HFFc6 (cell line): ENCODE measurements at regions not wholly inside any gene's neighbourhood (a gene's known extent, or its start where the extent isn't known, plus 50 kb on each side); places are given as distances from the start of the nearest gene placed in this dataset.
"Not testable (repeated sequence)": the region's sequence is repeated elsewhere in the genome, so short reads cannot be mapped to it uniquely, and the experiment has no call there.

Source experiments
- DNase-seq: peaks from one replicate; pipeline ENCODE4 v3.0.0-alpha.2; 2018
- H3K27ac Mint-ChIP-seq: 2 replicates; pipeline ENCODE4 v1.8.0; 2020; ENCODE audit warnings: mild to moderate bottlenecking, mixed read lengths
- H3K27me3 Mint-ChIP-seq: 2 replicates; pipeline ENCODE4 v1.8.0; 2021; ENCODE audit warnings: mild to moderate bottlenecking, moderate library complexity, mixed read lengths; ENCODE audit not compliant: insufficient read depth
- H3K36me3 Mint-ChIP-seq: 2 replicates; pipeline ENCODE4 v1.8.0; 2021; ENCODE audit warnings: low read depth, mixed read lengths
- H3K4me1 Mint-ChIP-seq: 2 replicates; pipeline ENCODE4 v1.8.0; 2020; ENCODE audit warnings: low read depth, mixed read lengths
- H3K4me3 Mint-ChIP-seq: 2 replicates; pipeline ENCODE4 v1.8.0; 2020; ENCODE audit warnings: mild to moderate bottlenecking, moderate library complexity, mixed read lengths
- H3K9me3 Mint-ChIP-seq: 2 replicates; pipeline ENCODE4 v1.8.0; 2020; ENCODE audit warnings: mild to moderate bottlenecking, mixed read lengths
- CTCF ChIP-seq: fragments of 200-600 bp; sonication (generic); IDR thresholded peaks from 2 replicates; pipeline ENCODE4 v1.5.0; 2021; ENCODE audit warnings: antibody characterized with exemption, mild to moderate bottlenecking

DNA sequence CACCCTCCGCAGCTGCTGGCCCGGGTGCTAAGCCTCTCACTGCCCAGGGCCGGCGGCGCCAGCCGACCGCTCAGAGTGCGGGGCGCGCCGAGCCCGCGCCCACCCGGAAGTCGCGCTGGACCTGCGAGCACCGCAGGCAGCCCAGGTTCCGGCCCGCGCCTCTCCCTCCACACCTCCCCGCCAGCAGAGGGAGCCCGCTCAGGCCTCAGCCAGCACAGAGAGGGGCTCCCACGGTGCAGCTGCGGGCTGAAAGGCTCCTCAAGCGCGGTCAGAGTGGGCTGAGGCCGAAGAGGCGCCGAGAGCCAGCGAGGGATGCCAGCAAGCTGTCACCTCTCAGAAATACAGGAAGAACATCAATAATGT is 202.0 kb upstream of the C1QTNF3 start:
- not testable (repeated sequence) for H3K36me3 Mint-ChIP-seq, H3K27me3 Mint-ChIP-seq, H3K9me3 Mint-ChIP-seq
- DNase-seq = peak; percentile 25
- peak overlapping the region; percentile 89 for H3K27ac Mint-ChIP-seq
- H3K4me3 Mint-ChIP-seq = peak overlapping the region; percentile 87
- peaks cover 12% of the 10 kb centered on the region for H3K4me1 Mint-ChIP-seq
- peak; percentile 68 for TF ChIP-seq CTCF

GRCh38 chr5:34245813-34246212 is 202.8 kb upstream of the C1QTNF3 start:
- not testable (repeated sequence) for H3K9me3 Mint-ChIP-seq, DNase-seq, H3K27me3 Mint-ChIP-seq, H3K36me3 Mint-ChIP-seq
- Mint-ChIP-seq H3K4me3 (peak overlapping the region; percentile 87), H3K27ac (peak overlapping the region; percentile 61), H3K4me1 (peaks cover 12% of the 10 kb centered on the region)

GRCh38 chr5:34258598-34258997 is 215.6 kb upstream of the C1QTNF3 start:
- H3K4me1 Mint-ChIP-seq, DNase-seq, H3K9me3 Mint-ChIP-seq, H3K27ac Mint-ChIP-seq, H3K27me3 Mint-ChIP-seq, H3K36me3 Mint-ChIP-seq, H3K4me3 Mint-ChIP-seq: not testable (repeated sequence)

DNA sequence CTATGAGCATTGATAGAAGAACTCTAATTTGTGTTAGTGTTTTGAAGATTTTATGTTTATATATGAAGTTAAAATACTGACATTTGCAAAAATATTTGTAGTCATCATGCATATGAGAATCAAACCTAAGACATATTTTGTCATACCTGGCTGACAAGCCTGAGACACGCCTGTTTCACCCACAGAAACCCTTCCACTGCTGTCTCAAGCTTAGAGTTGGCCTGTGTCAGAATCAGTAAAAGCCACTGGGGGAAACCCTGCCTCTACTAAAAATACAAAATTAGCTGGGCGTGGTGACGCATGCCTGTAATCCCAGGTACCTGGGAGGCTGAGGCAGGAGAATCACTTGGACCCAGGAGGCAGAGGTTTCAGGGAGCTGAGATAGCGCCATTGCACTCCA is 218.0 kb upstream of the C1QTNF3 start:
- H3K4me3 Mint-ChIP-seq, H3K36me3 Mint-ChIP-seq, H3K9me3 Mint-ChIP-seq, DNase-seq, H3K27me3 Mint-ChIP-seq, H3K27ac Mint-ChIP-seq, H3K4me1 Mint-ChIP-seq: not testable (repeated sequence)

DNA sequence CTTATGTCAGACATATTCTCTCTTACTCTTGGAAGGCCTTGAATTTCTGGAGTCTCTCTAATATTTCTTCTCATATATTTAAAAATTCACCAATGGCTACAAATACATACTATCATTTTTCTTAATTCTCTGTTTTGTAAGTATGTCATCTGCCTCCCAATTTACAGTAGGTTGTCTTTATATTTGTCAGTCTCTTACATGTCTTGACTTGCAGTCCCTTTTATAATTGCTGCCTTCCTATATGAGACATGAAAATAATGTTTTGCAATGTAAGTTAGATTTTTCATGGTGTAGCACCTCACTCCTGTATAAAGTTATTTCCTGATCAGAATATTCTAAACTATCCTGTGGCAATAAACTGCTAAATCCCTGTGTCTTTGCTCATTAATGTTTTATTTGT is 223.1 kb upstream of the C1QTNF3 start:
- not testable (repeated sequence) for H3K36me3 Mint-ChIP-seq

DNA sequence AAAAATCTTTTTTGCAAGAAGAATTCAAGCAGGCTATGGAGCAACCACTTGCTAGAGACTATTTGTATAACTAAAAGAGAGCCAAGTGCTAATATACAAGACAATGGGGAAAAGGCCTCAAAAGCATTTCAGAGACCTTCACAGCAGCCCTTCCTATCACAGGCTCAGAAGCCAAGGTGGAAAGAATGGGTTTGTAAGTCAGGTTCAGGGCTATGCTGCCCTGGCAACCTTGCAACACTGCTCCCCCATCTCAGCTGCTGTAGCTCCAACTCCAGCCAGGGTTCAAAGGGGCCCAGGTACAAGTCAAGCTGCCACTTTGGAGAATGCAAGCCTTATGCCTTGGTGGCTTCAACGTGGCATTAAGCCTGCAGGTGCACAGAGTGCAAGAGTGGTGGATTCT is 253.7 kb upstream of the C1QTNF3 start:
- not testable (repeated sequence) for H3K4me3 Mint-ChIP-seq, DNase-seq, H3K27ac Mint-ChIP-seq, H3K9me3 Mint-ChIP-seq, H3K27me3 Mint-ChIP-seq, H3K4me1 Mint-ChIP-seq, H3K36me3 Mint-ChIP-seq

More for the DNA sequence above, 223.1 kb upstream of the C1QTNF3 start:
- H3K4me1 Mint-ChIP-seq, DNase-seq, H3K27me3 Mint-ChIP-seq, H3K9me3 Mint-ChIP-seq, H3K27ac Mint-ChIP-seq, H3K4me3 Mint-ChIP-seq: not testable (repeated sequence)

- not testable (repeated sequence) for DNase-seq, H3K27me3 Mint-ChIP-seq, H3K9me3 Mint-ChIP-seq, H3K36me3 Mint-ChIP-seq
- peaks cover 18% of the 10 kb centered on the region for H3K4me1 Mint-ChIP-seq
- H3K27ac Mint-ChIP-seq = peak overlapping the region; percentile 65
- H3K4me3 Mint-ChIP-seq = peak overlapping the region; percentile 73
These were observed 286.2 kb upstream of the C1QTNF3 start for GRCh38 chr5:34329201-34329600.

GRCh38 chr5:34329611-34330108 is 286.6 kb upstream of the C1QTNF3 start:
- not testable (repeated sequence) for H3K27me3 Mint-ChIP-seq, H3K36me3 Mint-ChIP-seq, H3K9me3 Mint-ChIP-seq
- Mint-ChIP-seq H3K4me1 (peaks cover 18% of the 10 kb centered on the region), H3K4me3 (peak overlapping the region; percentile 73), H3K27ac (peak overlapping the region; percentile 65)
- peak; percentile 3 for DNase-seq

DNA sequence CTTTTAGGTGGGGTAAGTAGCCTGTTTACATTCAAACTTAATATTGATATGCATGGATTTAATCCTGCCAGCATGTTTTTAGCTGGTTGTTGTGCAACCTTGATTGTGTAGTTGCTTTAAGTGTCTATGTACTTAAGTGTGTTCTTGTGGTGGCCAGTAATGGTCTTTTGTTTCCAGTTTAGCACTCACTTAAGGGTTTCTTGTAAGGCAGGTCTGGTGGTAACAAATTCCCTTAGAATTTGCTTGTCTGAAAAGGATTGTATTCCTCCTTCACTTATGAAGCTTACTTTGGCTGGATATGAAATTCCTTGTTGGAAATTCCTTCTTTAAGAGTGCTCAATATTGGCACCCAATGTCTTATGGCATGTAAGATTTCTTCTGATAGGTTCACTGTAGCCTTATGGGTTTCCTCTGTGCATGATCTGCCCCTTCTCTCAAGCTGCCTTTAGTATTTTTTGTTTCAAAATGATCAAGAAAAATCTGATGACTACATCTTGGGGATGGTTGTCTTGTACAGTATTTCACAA is 289.0 kb upstream of the C1QTNF3 start:
- H3K36me3 Mint-ChIP-seq, H3K9me3 Mint-ChIP-seq, DNase-seq, H3K27me3 Mint-ChIP-seq, H3K4me3 Mint-ChIP-seq, H3K27ac Mint-ChIP-seq: not testable (repeated sequence)
- peaks cover 18% of the 10 kb centered on the region for H3K4me1 Mint-ChIP-seq

GRCh38 chr5:34339408-34340001 is 296.5 kb upstream of the C1QTNF3 start:
- not testable (repeated sequence) for DNase-seq, H3K27ac Mint-ChIP-seq, H3K4me1 Mint-ChIP-seq, H3K4me3 Mint-ChIP-seq, H3K27me3 Mint-ChIP-seq, H3K9me3 Mint-ChIP-seq, H3K36me3 Mint-ChIP-seq

DNA sequence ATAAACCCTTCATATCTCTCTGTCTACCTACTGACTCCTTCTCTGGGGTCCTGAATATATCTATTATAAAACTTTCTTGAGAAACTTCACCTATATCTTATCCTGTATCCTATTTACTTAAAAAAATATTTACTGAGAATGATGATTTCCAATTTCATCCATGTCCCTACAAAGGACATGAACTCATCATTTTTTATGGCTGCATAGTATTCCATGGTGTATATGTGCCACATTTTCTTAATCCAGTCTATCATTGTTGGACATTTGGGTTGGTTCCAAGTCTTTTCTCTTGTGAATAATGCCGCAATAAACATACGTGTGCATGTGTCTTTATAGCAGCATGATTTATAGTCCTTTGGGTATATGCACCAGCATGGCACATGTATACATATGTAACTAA is 301.7 kb upstream of the RAI14 start:
- not testable (repeated sequence) for H3K4me3 Mint-ChIP-seq, H3K27me3 Mint-ChIP-seq, H3K36me3 Mint-ChIP-seq, DNase-seq, H3K27ac Mint-ChIP-seq, H3K9me3 Mint-ChIP-seq, H3K4me1 Mint-ChIP-seq

- not testable (repeated sequence) for H3K27me3 Mint-ChIP-seq, DNase-seq, H3K27ac Mint-ChIP-seq, H3K4me3 Mint-ChIP-seq
- Mint-ChIP-seq H3K4me1 (peaks cover 20% of the 10 kb centered on the region), H3K9me3 (peaks cover 19% of the 10 kb centered on the region), H3K36me3 (peaks cover 29% of the 10 kb centered on the region)
These were observed 284.7 kb upstream of the RAI14 start for GRCh38 chr5:34371417-34371816.

- H3K4me3 Mint-ChIP-seq, H3K27ac Mint-ChIP-seq, DNase-seq, H3K27me3 Mint-ChIP-seq: not testable (repeated sequence)
- peaks cover 19% of the 10 kb centered on the region for H3K9me3 Mint-ChIP-seq
- H3K36me3 Mint-ChIP-seq = peaks cover 29% of the 10 kb centered on the region
- H3K4me1 Mint-ChIP-seq = peaks cover 20% of the 10 kb centered on the region
These were observed 284.3 kb upstream of the RAI14 start for GRCh38 chr5:34371817-34372216.
